ENCODE measurements at regions not wholly inside any gene's neighbourhood (a gene's known extent, or its start where the extent isn't known, plus 50 kb on each side); places are given as distances from the start of the nearest gene placed in this dataset.
A peak's percentile ranks its signal among the peaks of the same experiment; 100 is the strongest.

DNA sequence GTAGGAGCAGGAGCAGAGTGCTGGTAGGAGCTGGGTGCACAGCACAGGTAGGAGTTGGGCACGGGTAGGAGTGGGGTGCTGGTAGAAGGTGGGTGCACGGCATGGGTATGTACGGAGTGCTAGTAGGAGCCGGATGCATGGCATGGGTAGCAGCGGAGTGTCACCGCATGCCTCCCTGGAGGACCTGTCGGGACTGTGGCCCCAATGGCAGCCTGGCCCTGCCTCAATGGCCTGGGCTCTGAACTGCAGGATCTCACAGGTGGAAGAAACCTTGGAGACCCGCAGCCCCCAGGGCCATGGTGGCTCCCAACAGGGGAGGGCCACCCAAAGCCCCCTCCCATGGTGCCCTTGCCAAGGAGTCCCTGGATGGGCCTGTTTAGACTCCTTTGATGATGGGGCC lies 1146.0 kb downstream of the UQCRFS1 start:
- TF ChIP-seq TCF12 (IDR thresholded peaks at IDR 0.05; ENCODE audit: low read depth) (no peak), FOXM1 (IDR thresholded peaks at IDR 0.05; ENCODE audit: borderline replicate concordance, low read depth) (no peak), CREB1 (IDR thresholded peaks at IDR 0.05; ENCODE audit: low read depth) (no peak), TEAD4 (IDR thresholded peaks at IDR 0.05) (no peak), RAD21 (IDR thresholded peaks at IDR 0.05; ENCODE audit: low read depth) (no peak), TAF1 (IDR thresholded peaks at IDR 0.05; ENCODE audit: low read depth) (no peak), EP300 (IDR thresholded peaks at IDR 0.05; ENCODE audit: borderline replicate concordance) (no peak)
- TF ChIP-seq, protein P1, sequence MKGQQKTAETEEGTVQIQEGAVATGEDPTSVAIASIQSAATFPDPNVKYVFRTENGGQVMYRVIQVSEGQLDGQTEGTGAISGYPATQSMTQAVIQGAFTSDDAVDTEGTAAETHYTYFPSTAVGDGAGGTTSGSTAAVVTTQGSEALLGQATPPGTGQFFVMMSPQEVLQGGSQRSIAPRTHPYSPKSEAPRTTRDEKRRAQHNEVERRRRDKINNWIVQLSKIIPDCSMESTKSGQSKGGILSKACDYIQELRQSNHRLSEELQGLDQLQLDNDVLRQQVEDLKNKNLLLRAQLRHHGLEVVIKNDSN (IDR thresholded peaks at IDR 0.05): no peak
- TF ChIP-seq, protein P2, sequence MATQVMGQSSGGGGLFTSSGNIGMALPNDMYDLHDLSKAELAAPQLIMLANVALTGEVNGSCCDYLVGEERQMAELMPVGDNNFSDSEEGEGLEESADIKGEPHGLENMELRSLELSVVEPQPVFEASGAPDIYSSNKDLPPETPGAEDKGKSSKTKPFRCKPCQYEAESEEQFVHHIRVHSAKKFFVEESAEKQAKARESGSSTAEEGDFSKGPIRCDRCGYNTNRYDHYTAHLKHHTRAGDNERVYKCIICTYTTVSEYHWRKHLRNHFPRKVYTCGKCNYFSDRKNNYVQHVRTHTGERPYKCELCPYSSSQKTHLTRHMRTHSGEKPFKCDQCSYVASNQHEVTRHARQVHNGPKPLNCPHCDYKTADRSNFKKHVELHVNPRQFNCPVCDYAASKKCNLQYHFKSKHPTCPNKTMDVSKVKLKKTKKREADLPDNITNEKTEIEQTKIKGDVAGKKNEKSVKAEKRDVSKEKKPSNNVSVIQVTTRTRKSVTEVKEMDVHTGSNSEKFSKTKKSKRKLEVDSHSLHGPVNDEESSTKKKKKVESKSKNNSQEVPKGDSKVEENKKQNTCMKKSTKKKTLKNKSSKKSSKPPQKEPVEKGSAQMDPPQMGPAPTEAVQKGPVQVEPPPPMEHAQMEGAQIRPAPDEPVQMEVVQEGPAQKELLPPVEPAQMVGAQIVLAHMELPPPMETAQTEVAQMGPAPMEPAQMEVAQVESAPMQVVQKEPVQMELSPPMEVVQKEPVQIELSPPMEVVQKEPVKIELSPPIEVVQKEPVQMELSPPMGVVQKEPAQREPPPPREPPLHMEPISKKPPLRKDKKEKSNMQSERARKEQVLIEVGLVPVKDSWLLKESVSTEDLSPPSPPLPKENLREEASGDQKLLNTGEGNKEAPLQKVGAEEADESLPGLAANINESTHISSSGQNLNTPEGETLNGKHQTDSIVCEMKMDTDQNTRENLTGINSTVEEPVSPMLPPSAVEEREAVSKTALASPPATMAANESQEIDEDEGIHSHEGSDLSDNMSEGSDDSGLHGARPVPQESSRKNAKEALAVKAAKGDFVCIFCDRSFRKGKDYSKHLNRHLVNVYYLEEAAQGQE (IDR thresholded peaks at IDR 0.05; ENCODE audit: low read depth): no peak

DNA sequence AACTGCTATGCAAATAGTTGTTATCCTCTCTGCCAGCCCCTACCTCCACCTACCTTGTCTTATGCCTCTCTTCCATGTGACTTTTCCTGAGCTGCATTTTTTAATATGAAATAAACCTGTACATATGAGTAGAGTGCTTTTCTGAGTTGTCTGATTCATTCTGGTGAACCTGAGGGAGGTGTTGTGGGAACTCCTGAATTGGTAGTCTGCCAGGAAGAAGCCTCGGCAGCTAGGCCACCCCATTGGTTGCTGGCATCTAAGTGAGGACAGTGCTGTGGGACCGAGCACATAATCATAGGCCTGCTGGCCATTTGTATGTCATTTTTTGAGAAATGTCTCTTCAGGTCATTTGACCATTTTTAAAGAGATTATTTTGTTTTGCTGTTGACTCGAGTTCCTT lies 1146.8 kb downstream of the UQCRFS1 start:
- TF ChIP-seq EGR1 (IDR thresholded peaks at IDR 0.05) (no peak), ZBTB7A (IDR thresholded peaks at IDR 0.05; ENCODE audit: low read depth) (no peak), EP300 (IDR thresholded peaks at IDR 0.05; ENCODE audit: borderline replicate concordance) (no peak), CEBPB (IDR thresholded peaks at IDR 0.05) (no peak), TAF1 (IDR thresholded peaks at IDR 0.05; ENCODE audit: low read depth) (no peak), TEAD4 (IDR thresholded peaks at IDR 0.05) (no peak), NFIC (IDR thresholded peaks at IDR 0.05) (no peak)
- TF ChIP-seq, protein P3, sequence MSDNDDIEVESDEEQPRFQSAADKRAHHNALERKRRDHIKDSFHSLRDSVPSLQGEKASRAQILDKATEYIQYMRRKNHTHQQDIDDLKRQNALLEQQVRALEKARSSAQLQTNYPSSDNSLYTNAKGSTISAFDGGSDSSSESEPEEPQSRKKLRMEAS (IDR thresholded peaks at IDR 0.05): no peak
- TF ChIP-seq, protein P1 (IDR thresholded peaks at IDR 0.05): no peak

DNA sequence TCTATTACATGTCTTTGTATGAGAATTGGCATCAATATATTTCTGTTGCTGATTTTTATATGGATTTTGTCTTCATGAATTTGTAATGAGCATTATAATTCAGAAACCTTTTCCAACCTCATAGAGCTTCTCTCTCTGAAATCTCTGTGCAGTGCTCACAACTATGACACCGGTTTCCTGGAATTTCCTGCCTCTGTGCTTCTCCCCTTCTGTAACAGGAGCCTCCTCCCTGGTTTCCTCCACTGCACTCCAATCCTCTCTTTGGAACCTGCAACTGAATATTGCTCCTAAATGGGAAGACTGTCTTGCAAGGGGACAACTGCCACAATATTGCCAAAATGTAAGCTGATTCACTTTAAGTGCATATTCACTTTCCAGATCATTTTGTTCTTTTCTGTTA lies 1147.9 kb downstream of the UQCRFS1 start:
- TF ChIP-seq EGR1 (IDR thresholded peaks at IDR 0.05) (no peak), TEAD4 (IDR thresholded peaks at IDR 0.05) (peak; percentile 30; the same call in 1 of the 2 replicates)

DNA sequence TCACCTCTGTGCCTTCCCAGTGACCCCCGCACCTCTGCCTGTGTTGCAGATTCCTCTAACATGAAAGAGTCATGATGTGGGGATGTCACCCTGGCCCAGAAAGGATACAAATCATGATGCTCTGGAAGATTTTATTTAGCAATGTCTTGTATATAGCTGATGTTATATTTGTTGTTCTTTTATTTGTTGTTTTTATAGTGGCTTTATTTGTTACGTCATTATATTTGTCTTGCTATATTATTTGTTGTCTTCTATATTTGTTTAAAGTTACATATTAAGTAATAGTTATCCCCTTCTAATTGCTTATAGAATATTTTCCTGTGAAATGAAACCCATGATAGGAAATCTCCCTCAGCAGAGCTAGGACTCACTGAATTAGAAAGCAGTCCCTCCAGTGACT lies 1149.2 kb downstream of the UQCRFS1 start:
- TF ChIP-seq EP300 (IDR thresholded peaks at IDR 0.05; ENCODE audit: borderline replicate concordance) (no peak), TAF1 (IDR thresholded peaks at IDR 0.05; ENCODE audit: low read depth) (no peak), CEBPB (IDR thresholded peaks at IDR 0.05) (no peak)

DNA sequence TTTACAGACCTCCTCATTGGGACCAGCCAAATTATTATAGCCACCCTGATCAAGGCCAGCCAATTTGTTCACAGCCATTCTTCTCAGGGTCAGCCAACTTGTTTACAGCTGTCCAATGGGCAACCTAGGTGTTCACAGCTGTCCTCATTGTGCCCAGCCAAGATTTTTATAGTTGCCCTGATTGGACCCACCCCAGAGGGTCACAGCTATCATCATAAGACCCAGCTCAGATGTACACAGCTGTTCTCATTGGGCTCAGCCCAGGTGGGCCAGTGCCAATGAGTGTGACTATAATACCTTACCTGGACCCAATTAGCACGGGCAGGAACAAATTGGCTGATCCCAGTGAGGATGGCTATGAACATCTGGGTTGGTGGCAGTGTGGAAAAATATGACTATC lies 1151.8 kb downstream of the UQCRFS1 start:
- no peak for TF ChIP-seq TEAD4 (IDR thresholded peaks at IDR 0.05)
- no peak for TF ChIP-seq CEBPB (IDR thresholded peaks at IDR 0.05)
- no peak for TF ChIP-seq FOXM1 (IDR thresholded peaks at IDR 0.05; ENCODE audit: borderline replicate concordance, low read depth)
- TF ChIP-seq TCF12 (IDR thresholded peaks at IDR 0.05; ENCODE audit: low read depth): no peak
- TF ChIP-seq, protein P1 (IDR thresholded peaks at IDR 0.05): no peak
- TF ChIP-seq, protein P2 (IDR thresholded peaks at IDR 0.05; ENCODE audit: low read depth): no peak
- no peak for TF ChIP-seq EGR1 (IDR thresholded peaks at IDR 0.05)
- no peak for TF ChIP-seq RAD21 (IDR thresholded peaks at IDR 0.05; ENCODE audit: low read depth)
- TF ChIP-seq ZBTB7A (IDR thresholded peaks at IDR 0.05; ENCODE audit: low read depth): no peak
- TF ChIP-seq YY1 (IDR thresholded peaks at IDR 0.05; ENCODE audit: low read depth): no peak
- TF ChIP-seq, protein P3 (IDR thresholded peaks at IDR 0.05): no peak
- no peak for TF ChIP-seq TAF1 (IDR thresholded peaks at IDR 0.05; ENCODE audit: low read depth)
- no peak for TF ChIP-seq CREB1 (IDR thresholded peaks at IDR 0.05; ENCODE audit: low read depth)
- TF ChIP-seq NFIC (IDR thresholded peaks at IDR 0.05): no peak
- TF ChIP-seq EP300 (IDR thresholded peaks at IDR 0.05; ENCODE audit: borderline replicate concordance): no peak

DNA sequence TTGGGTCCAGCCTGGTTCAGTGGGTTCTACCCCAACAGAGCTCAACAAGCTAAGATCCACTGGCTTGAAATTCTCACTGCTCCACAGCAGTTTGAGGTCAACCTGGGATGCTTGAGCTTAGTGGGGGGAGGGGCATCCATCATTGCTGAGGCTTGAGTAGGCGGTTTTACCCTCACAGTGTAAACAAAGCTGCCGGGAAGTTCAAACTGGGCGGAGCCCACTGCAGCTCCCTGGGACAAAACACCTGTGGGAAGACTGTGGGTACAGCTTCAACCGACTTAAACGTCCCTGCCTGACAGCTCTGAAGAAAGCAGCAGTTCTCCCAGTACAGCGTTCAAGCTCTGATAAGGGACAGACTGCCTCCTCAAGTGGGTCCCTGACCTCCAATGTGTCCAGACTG lies 1161.9 kb downstream of the UQCRFS1 start:
- TF ChIP-seq EGR1 (IDR thresholded peaks at IDR 0.05): no peak
- no peak for TF ChIP-seq CREB1 (IDR thresholded peaks at IDR 0.05; ENCODE audit: low read depth)
- TF ChIP-seq, protein P2 (IDR thresholded peaks at IDR 0.05; ENCODE audit: low read depth): no peak
- TF ChIP-seq TCF12 (IDR thresholded peaks at IDR 0.05; ENCODE audit: low read depth): no peak
- TF ChIP-seq, protein P1 (IDR thresholded peaks at IDR 0.05): no peak

Data from Ishikawa (cell line).